NCI-H774 (cell line): ENCODE measurements at regions not wholly inside any gene's neighbourhood (a gene's known extent, or its start where the extent isn't known, plus 50 kb on each side); places are given as distances from the start of the nearest gene placed in this dataset.

Experiments
- DNase-seq: peaks from one replicate; lab custom pipeline; 2025; lab: John Stamatoyannopoulos, UW

GRCh38 chr18:61167902-61168301 lies 165.3 kb upstream of the CDH20 start:
- no peak for DNase-seq

- no peak for DNase-seq
Measured at GRCh38 chr18:61169386-61169785, 163.8 kb upstream of the CDH20 start.

- DNase-seq, result no peak
Measured at GRCh38 chr18:61172624-61173023, 160.6 kb upstream of the CDH20 start.

GRCh38 chr18:61173554-61173953 lies 159.7 kb upstream of the CDH20 start:
- peak; percentile 48 for DNase-seq

- DNase-seq, result no peak
Measured at GRCh38 chr18:61183798-61184197, 149.4 kb upstream of the CDH20 start.

- no peak for DNase-seq
Measured at GRCh38 chr18:61187971-61188370, 145.3 kb upstream of the CDH20 start.

GRCh38 chr18:61189376-61189775 lies 143.9 kb upstream of the CDH20 start:
- DNase-seq, result no peak

- no peak for DNase-seq
Measured at GRCh38 chr18:61194726-61195125, 138.5 kb upstream of the CDH20 start.

- DNase-seq, result no peak
Measured at GRCh38 chr18:61196750-61197149, 136.5 kb upstream of the CDH20 start.

GRCh38 chr18:61198486-61198885 lies 134.7 kb upstream of the CDH20 start:
- DNase-seq, result no peak

- no peak for DNase-seq
Measured at GRCh38 chr18:61199171-61199848, 133.9 kb upstream of the CDH20 start.

GRCh38 chr18:61201511-61201910 lies 131.7 kb upstream of the CDH20 start:
- DNase-seq, result no peak

- no peak for DNase-seq
Measured at GRCh38 chr18:61203151-61203550, 130.1 kb upstream of the CDH20 start.

GRCh38 chr18:61209801-61210200 lies 123.4 kb upstream of the CDH20 start:
- no peak for DNase-seq

- DNase-seq, result no peak
Measured at GRCh38 chr18:61216051-61216450, 117.2 kb upstream of the CDH20 start.

- DNase-seq, result no peak
Measured at GRCh38 chr18:61222206-61222605, 111.0 kb upstream of the CDH20 start.

- no peak for DNase-seq
Measured at GRCh38 chr18:61225336-61225735, 107.9 kb upstream of the CDH20 start.

- no peak for DNase-seq
Measured at GRCh38 chr18:61236356-61237057, 96.7 kb upstream of the CDH20 start.

GRCh38 chr18:61237529-61237928 lies 95.7 kb upstream of the CDH20 start:
- DNase-seq, result no peak

- DNase-seq, result no peak
Measured at GRCh38 chr18:61239051-61239450, 94.2 kb upstream of the CDH20 start.

GRCh38 chr18:61241260-61241853 lies 91.9 kb upstream of the CDH20 start:
- no peak for DNase-seq

- DNase-seq, result no peak
Measured at GRCh38 chr18:61244632-61245031, 88.6 kb upstream of the CDH20 start.

GRCh38 chr18:61245276-61245675 lies 88.0 kb upstream of the CDH20 start:
- DNase-seq, result no peak
